H1 (cell line): ENCODE measurements at regions not wholly inside any gene's neighbourhood (a gene's known extent, or its start where the extent isn't known, plus 50 kb on each side); places are given as distances from the start of the nearest gene placed in this dataset.

Source experiments
- CTCF ChIA-PET: fragments of 300-600 bp; sonication (Branson Sonifier 250); formaldehyde crosslinking; loops from one replicate; lab custom pipeline; 2021; ENCODE audit not compliant: partially characterized antibody; lab: Charles Lee
- POLR2A ChIA-PET: fragments of 300-600 bp; sonication (Branson Sonifier 250); formaldehyde crosslinking; loops from one replicate; lab custom pipeline; 2021; ENCODE audit warnings: inconsistent platforms; ENCODE audit not compliant: partially characterized antibody; lab: Charles Lee
- DNase-seq, 2 experiments: peaks; one replicate each; pipeline versions ENCODE4 v3.0.0 to v3.0.0-alpha.2; 2010 to 2022; ENCODE audit warnings: low spot score in 2 of 2, low read depth in 1 of 2, mixed read lengths in 1 of 2
- FAIRE-seq: peaks from 2 replicates; lab custom pipeline; 2011; peaks lifted over from hg19 to GRCh38; lab: Jason Lieb, UNC
- H2AFZ ChIP-seq: 2 replicates; pipeline ENCODE4 v1.8.1; 2012; ENCODE audit warnings: low read length, inconsistent platforms
- H2AK5ac ChIP-seq: 2 replicates; pipeline ENCODE4 v1.6.1; 2013; ENCODE audit warnings: low read depth, low read length
- H2BK120ac ChIP-seq: replicated peaks from 2 replicates; pipeline ENCODE3; 2013; ENCODE audit warnings: low read depth, low read length, inconsistent platforms
- H2BK12ac ChIP-seq: 2 replicates; pipeline ENCODE4 v1.6.1; 2013; ENCODE audit warnings: low read depth, low read length
- H2BK15ac ChIP-seq: 2 replicates; pipeline ENCODE4 v1.6.1; 2013; ENCODE audit warnings: low read length
- H2BK20ac ChIP-seq: 2 replicates; pipeline ENCODE4 v1.6.1; 2013; ENCODE audit warnings: low read length
- H2BK5ac ChIP-seq: 2 replicates; pipeline ENCODE4 v1.6.1; 2013; ENCODE audit warnings: low read depth, low read length
- H3K14ac ChIP-seq: 2 replicates; pipeline ENCODE4 v1.6.1; 2013; ENCODE audit warnings: inconsistent platforms; ENCODE audit not compliant: insufficient read length
- H3K18ac ChIP-seq: 2 replicates; pipeline ENCODE4 v1.6.1; 2013; ENCODE audit warnings: low read length; ENCODE audit errors: extremely low read depth
- H3K23ac ChIP-seq: 2 replicates; pipeline ENCODE4 v1.6.1; 2013; ENCODE audit warnings: inconsistent platforms; ENCODE audit not compliant: insufficient read length
- H3K23me2 ChIP-seq: 2 replicates; pipeline ENCODE4 v1.6.1; 2013; ENCODE audit warnings: low read depth, low read length
- H3K27ac ChIP-seq: 2 replicates; pipeline ENCODE4 v1.6.1; 2011; ENCODE audit warnings: low read depth, low read length, inconsistent platforms
- H3K27me3 ChIP-seq, 4 experiments: replicated peaks in 1 of 4; 1 replicate in 1 of 4; 2 replicates in 3 of 4; pipeline versions ENCODE4 v1.6.1 to v1.8.1; 2011 to 2013; ENCODE audit warnings: low read length in 3 of 4, mild to moderate bottlenecking in 3 of 4, inconsistent platforms in 2 of 4, mixed read lengths in 2 of 4, moderate library complexity in 1 of 4; ENCODE audit not compliant: control insufficient read depth in 3 of 4, insufficient read depth in 3 of 4; ENCODE audit errors: extremely low read depth in 1 of 4
- H3K36me3 ChIP-seq, 4 experiments: 2 replicates each; pipeline versions ENCODE4 v1.6.1 to v1.8.1; 2011 to 2013; ENCODE audit warnings: mild to moderate bottlenecking in 4 of 4, low read length in 3 of 4, moderate library complexity in 2 of 4, control low read depth in 1 of 4, inconsistent platforms in 1 of 4; ENCODE audit not compliant: insufficient read depth in 4 of 4, control insufficient read depth in 2 of 4
- H3K4ac ChIP-seq: replicated peaks from 2 replicates; pipeline ENCODE3; 2013; ENCODE audit warnings: low read length, low read depth, mixed read lengths, inconsistent platforms; ENCODE audit not compliant: insufficient read length
- H3K4me1 ChIP-seq, 4 experiments: replicated peaks in 1 of 4; 1 replicate in 1 of 4; 2 replicates in 3 of 4; pipeline versions ENCODE4 v1.6.1 to v1.8.1; 2011 to 2013; ENCODE audit warnings: low read length in 3 of 4, inconsistent platforms in 2 of 4, mixed read lengths in 1 of 4; ENCODE audit not compliant: insufficient read depth in 4 of 4, control insufficient read depth in 3 of 4
- H3K4me2 ChIP-seq, 2 experiments: 2 replicates each; pipeline versions ENCODE4 v1.6.1 to v1.8.1; 2011 to 2013; ENCODE audit warnings: low read depth in 2 of 2, low read length in 2 of 2, control low read depth in 1 of 2, inconsistent platforms in 1 of 2, mild to moderate bottlenecking in 1 of 2; ENCODE audit not compliant: insufficient read depth in 1 of 2
- H3K4me3 ChIP-seq, 4 experiments: fragments of 200-600, 300-600 bp in 1 of 4; sonication (generic), shearing (Covaris generic), sonication (Bioruptor Twin) in 1 of 4; 2 replicates each; pipeline versions ENCODE4 v1.5.1 to v1.8.1; 2011 to 2016; ENCODE audit warnings: low read length in 4 of 4, low read depth in 3 of 4, control low read depth in 2 of 4, inconsistent platforms in 2 of 4, mild to moderate bottlenecking in 2 of 4, mixed read lengths in 1 of 4, moderate library complexity in 1 of 4; ENCODE audit not compliant: insufficient read depth in 2 of 4; ENCODE audit errors: extremely low read depth in 1 of 4
- H3K56ac ChIP-seq: replicated peaks from 2 replicates; pipeline ENCODE3; 2013; ENCODE audit warnings: low read depth, mild to moderate bottlenecking, mixed read lengths, low read length, inconsistent platforms; ENCODE audit not compliant: insufficient read length
- H3K79me1 ChIP-seq: 2 replicates; pipeline ENCODE4 v1.6.1; 2013; ENCODE audit warnings: low read depth, low read length, control low read depth
- H3K79me2 ChIP-seq, 2 experiments: 2 replicates each; pipeline versions ENCODE4 v1.6.1 to v1.8.1; 2012 to 2013; ENCODE audit warnings: low read length in 2 of 2, mild to moderate bottlenecking in 2 of 2, inconsistent platforms in 1 of 2; ENCODE audit not compliant: insufficient read depth in 2 of 2, control insufficient read depth in 1 of 2
- H3K9ac ChIP-seq, 4 experiments: replicated peaks in 1 of 4; 1 replicate in 1 of 4; 2 replicates in 3 of 4; pipeline versions ENCODE4 v1.6.1 to v1.8.1; 2011 to 2013; ENCODE audit warnings: low read depth in 3 of 4, low read length in 3 of 4, control low read depth in 2 of 4, mild to moderate bottlenecking in 2 of 4, moderate library complexity in 2 of 4, inconsistent platforms in 1 of 4; ENCODE audit errors: extremely low read depth in 1 of 4
- H3K9me3 ChIP-seq, 2 experiments: 2 replicates each; pipeline versions ENCODE4 v1.6.1 to v1.8.1; 2012 to 2013; ENCODE audit warnings: mild to moderate bottlenecking in 2 of 2, moderate library complexity in 2 of 2, control low read depth in 1 of 2, inconsistent platforms in 1 of 2, low read depth in 1 of 2, low read length in 1 of 2, mixed read lengths in 1 of 2; ENCODE audit not compliant: insufficient read depth in 2 of 2
- H4K20me1 ChIP-seq, 2 experiments: replicated peaks in 1 of 2; 2 replicates each; pipeline versions ENCODE3 to v1.8.1; 2011 to 2013; ENCODE audit warnings: inconsistent platforms in 2 of 2, low read length in 2 of 2, mild to moderate bottlenecking in 1 of 2; ENCODE audit not compliant: insufficient read depth in 2 of 2, control insufficient read depth in 1 of 2
- H4K5ac ChIP-seq: 2 replicates; pipeline ENCODE4 v1.6.1; 2013; ENCODE audit warnings: low read length, low read depth, mixed read lengths, inconsistent platforms; ENCODE audit not compliant: insufficient read length
- H4K8ac ChIP-seq: 2 replicates; pipeline ENCODE4 v1.8.0; 2013; ENCODE audit warnings: mild to moderate bottlenecking, moderate library complexity, low read length, inconsistent platforms; ENCODE audit not compliant: insufficient read depth; ENCODE audit errors: extremely low read depth
- H4K91ac ChIP-seq: replicated peaks from 2 replicates; pipeline ENCODE3; 2013; ENCODE audit warnings: low read length, mixed read lengths, inconsistent platforms; ENCODE audit not compliant: insufficient read length
- ASH2L ChIP-seq: fragments of 200-600, 300-600 bp; sonication (generic); IDR thresholded peaks from one replicate; pipeline ENCODE4 v1.7.1; 2017; ENCODE audit warnings: low read length
- ATF2 ChIP-seq: IDR thresholded peaks from 2 replicates; pipeline ENCODE4 v1.6.1; 2012; ENCODE audit warnings: low read length, inconsistent platforms
- CEBPB ChIP-seq: IDR thresholded peaks from 2 replicates; pipeline ENCODE4 v1.6.1; 2012; ENCODE audit warnings: low read depth, low read length
- CHD1 ChIP-seq: IDR thresholded peaks from 2 replicates; pipeline ENCODE4 v1.6.1; 2012; ENCODE audit warnings: low read depth, low read length, improper control_type of control experiment
- JUN ChIP-seq: IDR thresholded peaks from 2 replicates; pipeline ENCODE4 v1.6.1; 2011; ENCODE audit warnings: low read depth, mild to moderate bottlenecking, improper control_type of control experiment, low read length
- MAX ChIP-seq: IDR thresholded peaks from 2 replicates; pipeline ENCODE4 v1.6.1; 2012; ENCODE audit warnings: inconsistent platforms
- NRF1 ChIP-seq: IDR thresholded peaks from 2 replicates; pipeline ENCODE4 v1.6.1; 2011; ENCODE audit warnings: mild to moderate bottlenecking, low read depth, low read length, improper control_type of control experiment
- POLR2AphosphoS5 ChIP-seq: IDR thresholded peaks from 2 replicates; pipeline ENCODE4 v1.6.1; 2011; ENCODE audit warnings: low read depth, low read length
- RXRA ChIP-seq: IDR thresholded peaks from 2 replicates; pipeline ENCODE4 v1.6.1; 2011; ENCODE audit warnings: low read depth, mild to moderate bottlenecking, low read length, moderate library complexity; ENCODE audit not compliant: insufficient read depth
- SP2 ChIP-seq: IDR thresholded peaks from 2 replicates; pipeline ENCODE4 v1.6.1; 2012; ENCODE audit warnings: mild to moderate bottlenecking, low read length, inconsistent platforms
- YY1 ChIP-seq: IDR thresholded peaks from 2 replicates; pipeline ENCODE4 v1.6.1; 2011; ENCODE audit warnings: low read depth, mild to moderate bottlenecking, low read length
- WGBS, 2 experiments: shearing (Covaris generic) in 1 of 2; methylation state at CpG; one replicate each; pipeline versions ENCODE4 v1.1.6 to v1.1.7; 2013 to 2015; ENCODE audit warnings: low lambda C conversion rate in 2 of 2, mixed read lengths in 2 of 2, inconsistent platforms in 1 of 2, low coverage in 1 of 2, missing lambda C conversion rate in 1 of 2; ENCODE audit not compliant: insufficient replicate concordance in 2 of 2, insufficient coverage in 1 of 2, insufficient read length in 1 of 2; ENCODE audit errors: extremely low coverage in 1 of 2, missing lambda C conversion rate in 1 of 2; 5-methylcytosine and 5-hydroxymethylcytosine counted together

- POLR2A ChIA-PET = no interaction called here
These were observed 880.9 kb downstream of the BCL11B start for GRCh38 chr14:98391061-98391460.

More at GRCh38 chr14:98391061-98391460, 880.9 kb downstream of the BCL11B start:
- Histone ChIP-seq H3K4me1 (no peaks in the 10 kb centered on the region), H3K14ac (no peak overlapping the region), H3K9ac (no peak overlapping the region), H3K4ac (no peak overlapping the region), H3K27ac (no peak overlapping the region), H4K20me1 (no peaks in the 10 kb centered on the region), H3K23me2 (no peaks in the 10 kb centered on the region; the same call in 1 of the 2 replicates), H2AK5ac (no peak overlapping the region), H3K4me2 (no peak overlapping the region), H3K36me3 (no peaks in the 10 kb centered on the region), H2AFZ (no peak overlapping the region), H3K18ac (no peak overlapping the region), H3K56ac (no peak overlapping the region), H3K4me3 (no peak overlapping the region), H3K9me3 (peaks cover 0 to 5% of the 10 kb centered on the region in 2 experiments; a peak in 2 of 4 replicates), H3K79me1 (no peaks in the 10 kb centered on the region; the same call in 1 of the 2 replicates), H2BK20ac (no peak overlapping the region), H2BK15ac (no peak overlapping the region), H2BK120ac (no peak overlapping the region), H3K27me3 (no peaks in the 10 kb centered on the region), H4K5ac (no peak overlapping the region), H3K79me2 (no peaks in the 10 kb centered on the region), H3K23ac (no peak overlapping the region), H2BK5ac (no peak overlapping the region), H4K8ac (no peak overlapping the region), H4K91ac (no peak overlapping the region), H2BK12ac (no peak overlapping the region)
- DNase-seq (no peak), FAIRE-seq (no peak)
- WGBS, 2 experiments = 91% methylated on average over 3 of the region's 3 CpGs; no CpG with 5 or more reads in 1 of the 2 experiments
- TF ChIP-seq POLR2AphosphoS5 (no peak), CEBPB (no peak), RXRA (no peak), ATF2 (no peak), NRF1 (no peak), SP2 (no peak), MAX (no peak), ASH2L (no peak), YY1 (no peak), CHD1 (no peak), JUN (no peak)
- CTCF ChIA-PET = interaction anchor here (0.8 kb wide), 1 partner anchor 111 kb away, joined by 3 read pairs; no protein-coding TSS in a partner anchor
